GM18505 (cell line): ENCODE measurements at regions not wholly inside any gene's neighbourhood (a gene's known extent, or its start where the extent isn't known, plus 50 kb on each side); places are given as distances from the start of the nearest gene placed in this dataset.
"Not testable (repeated sequence)": the region's sequence is repeated elsewhere in the genome, so short reads cannot be mapped to it uniquely, and the experiment has no call there.

Experiments
- ATAC-seq: cut with Tn5 transposase; IDR thresholded peaks from one replicate; pipeline ENCODE4 v1.9.1; 2021; ENCODE audit not compliant: unreplicated experiment
- POLR2A ChIP-seq: IDR thresholded peaks from 4 replicates; pipeline ENCODE4 v1.6.1; 2011; ENCODE audit warnings: borderline replicate concordance; ENCODE audit not compliant: insufficient read depth, insufficient read length; ENCODE audit errors: extremely low read depth

DNA sequence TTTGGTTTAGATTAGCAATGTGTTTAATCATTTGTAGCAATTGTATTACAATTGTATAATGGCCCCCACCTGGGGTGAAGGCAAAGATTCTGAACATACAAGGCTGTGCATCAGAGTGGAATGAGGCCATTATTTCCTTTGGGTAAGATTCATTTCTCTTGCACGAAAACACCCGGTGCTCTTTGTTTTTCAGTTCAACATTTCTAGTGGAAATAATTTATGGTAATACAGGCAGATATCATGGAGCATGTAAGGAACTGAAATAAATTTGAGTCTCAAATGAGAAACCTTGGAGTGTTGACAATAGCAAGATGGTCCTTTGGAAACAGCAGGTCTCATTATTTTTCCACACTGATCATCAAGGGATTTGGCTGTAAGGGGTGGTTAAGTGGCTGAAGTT lies 475.9 kb downstream of the GABRG2 start:
- no peak for ATAC-seq
- TF ChIP-seq POLR2A: no peak

DNA sequence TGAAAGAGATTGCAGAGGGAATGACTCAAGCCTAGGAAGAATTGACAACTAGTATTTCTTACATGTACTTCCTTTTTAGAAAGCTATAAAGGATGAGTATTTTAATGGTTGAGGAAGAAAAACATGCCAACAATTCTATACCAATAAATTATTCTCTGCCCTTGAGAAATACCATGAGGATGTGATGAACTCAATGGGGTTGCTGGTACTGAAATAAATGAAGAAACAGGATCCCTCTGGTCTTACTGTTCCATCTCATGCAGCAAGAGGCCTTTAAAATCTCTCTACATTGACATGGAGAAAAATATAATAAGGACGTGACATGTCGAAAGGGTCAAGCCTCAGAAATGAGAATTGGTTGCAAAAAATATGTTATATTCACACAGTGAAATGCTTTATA lies 477.3 kb downstream of the GABRG2 start:
- no peak for ATAC-seq
- no peak for TF ChIP-seq POLR2A

DNA sequence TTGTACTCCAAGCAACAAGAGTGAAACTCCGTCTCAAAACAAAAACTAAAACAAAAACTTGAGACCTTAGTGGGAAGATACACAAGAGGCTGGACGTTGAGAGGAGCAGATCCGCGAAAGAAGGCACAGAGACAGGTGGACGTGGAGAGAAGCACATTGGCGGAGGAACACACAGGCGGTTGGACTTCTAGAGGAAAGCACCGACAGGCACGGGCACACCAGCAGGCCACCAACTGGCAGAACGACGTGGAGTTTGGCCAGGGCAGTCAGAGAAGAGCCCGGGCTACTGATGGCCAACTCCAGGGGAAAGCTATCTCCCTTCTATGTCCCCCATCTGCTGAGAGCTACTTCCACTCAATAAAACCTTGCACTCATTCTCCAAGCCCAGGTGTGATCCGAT lies 482.7 kb downstream of the GABRG2 start:
- no peak for TF ChIP-seq POLR2A
- ATAC-seq: no peak

DNA sequence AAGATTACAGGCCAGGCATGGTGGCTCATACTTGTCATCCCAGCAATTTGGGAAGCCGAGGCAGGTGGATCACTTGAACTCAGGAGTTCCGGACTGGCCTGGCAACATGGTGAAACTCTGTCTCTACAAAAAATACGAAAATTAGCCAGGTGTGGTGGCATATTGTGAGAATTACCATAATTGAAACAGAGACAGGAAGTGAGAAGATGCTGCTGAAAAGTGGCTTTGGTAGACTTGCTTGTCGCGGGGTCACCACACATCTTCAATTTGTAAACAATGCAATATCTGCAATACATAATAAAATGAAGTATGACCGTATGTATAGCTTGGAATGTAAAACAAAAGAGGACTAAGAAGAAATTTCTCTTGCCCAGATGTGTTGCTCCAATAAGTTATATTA lies 490.5 kb downstream of the GABRG2 start:
- ATAC-seq: no peak
- no peak for TF ChIP-seq POLR2A

DNA sequence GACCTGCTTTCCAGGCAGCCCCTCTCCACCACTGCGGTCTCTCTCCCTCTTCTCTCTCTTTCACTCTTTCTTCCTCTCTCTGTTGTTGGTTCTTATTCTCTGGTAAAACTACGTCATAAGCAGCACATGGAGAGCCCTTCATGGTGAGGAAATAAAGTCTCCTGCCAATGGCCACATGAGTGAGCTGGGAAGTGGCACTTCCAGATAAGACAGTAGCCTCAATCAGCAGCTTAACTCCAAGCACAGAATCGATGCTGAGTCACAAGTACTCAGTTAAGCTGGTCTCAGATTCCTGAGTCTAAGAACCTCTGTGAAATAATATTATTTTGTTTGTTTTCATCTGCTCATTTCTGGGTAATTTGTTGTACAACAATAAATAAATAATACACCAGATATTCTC lies 500.1 kb downstream of the GABRG2 start:
- no peak for ATAC-seq
- TF ChIP-seq POLR2A: no peak

DNA sequence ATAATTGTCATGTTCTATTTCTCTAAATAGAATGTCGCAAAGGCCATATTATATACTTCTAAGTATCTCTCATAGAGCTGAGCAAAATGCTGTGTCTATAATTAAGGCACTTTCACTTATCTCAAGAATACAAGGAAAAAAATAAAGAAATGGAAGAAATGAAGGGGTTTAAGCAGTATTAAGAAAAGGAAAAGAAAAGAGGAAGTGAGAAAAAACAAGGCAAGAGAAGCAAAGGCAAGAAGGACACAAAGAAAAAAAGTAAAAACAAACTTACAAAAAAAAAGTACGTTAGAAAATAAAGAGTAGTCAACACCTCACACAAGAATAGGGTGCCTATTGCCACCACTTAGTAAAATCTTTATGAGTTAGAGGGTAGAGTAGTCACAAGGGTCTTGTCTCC lies 506.2 kb downstream of the GABRG2 start:
- ATAC-seq: no peak
- no peak for TF ChIP-seq POLR2A

DNA sequence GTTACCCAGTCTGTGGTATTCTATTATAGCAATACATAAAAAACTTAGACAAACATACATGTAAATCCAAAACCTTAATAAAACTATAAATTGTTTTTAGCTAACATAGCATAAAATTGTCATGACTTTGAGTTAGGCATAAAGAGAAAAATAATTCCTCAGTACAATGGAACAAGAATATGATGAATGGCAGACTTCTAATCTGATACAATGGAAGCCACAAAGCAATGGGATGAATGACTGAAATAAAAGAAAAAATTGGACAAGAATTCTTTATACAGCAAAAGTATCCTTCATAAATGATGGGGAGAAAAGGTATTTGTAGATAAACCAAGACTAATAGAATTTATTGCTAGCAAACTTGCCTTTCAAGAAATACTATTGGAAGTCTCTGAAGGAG lies 524.2 kb downstream of the GABRG2 start:
- ATAC-seq: no peak
- TF ChIP-seq POLR2A: no peak

DNA sequence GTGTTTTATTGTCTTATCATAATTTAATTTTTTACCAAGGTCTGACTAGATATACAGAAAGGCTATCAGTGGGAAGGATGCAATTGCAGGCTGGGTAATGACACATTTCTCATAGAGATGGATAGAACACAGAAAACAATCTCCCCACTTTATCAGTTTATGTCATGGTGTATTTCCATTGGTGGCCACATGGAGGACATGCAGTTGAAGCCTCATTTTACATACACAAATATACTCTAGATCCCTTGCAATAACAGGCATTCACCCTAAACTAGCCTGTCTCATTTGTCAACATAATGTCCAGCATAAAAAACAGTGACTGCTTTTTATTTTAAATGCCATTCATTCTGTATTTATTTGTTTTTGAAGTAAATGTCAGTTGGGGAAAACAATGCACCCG lies 526.3 kb downstream of the GABRG2 start:
- TF ChIP-seq POLR2A: no peak
- ATAC-seq: peak; percentile 78

DNA sequence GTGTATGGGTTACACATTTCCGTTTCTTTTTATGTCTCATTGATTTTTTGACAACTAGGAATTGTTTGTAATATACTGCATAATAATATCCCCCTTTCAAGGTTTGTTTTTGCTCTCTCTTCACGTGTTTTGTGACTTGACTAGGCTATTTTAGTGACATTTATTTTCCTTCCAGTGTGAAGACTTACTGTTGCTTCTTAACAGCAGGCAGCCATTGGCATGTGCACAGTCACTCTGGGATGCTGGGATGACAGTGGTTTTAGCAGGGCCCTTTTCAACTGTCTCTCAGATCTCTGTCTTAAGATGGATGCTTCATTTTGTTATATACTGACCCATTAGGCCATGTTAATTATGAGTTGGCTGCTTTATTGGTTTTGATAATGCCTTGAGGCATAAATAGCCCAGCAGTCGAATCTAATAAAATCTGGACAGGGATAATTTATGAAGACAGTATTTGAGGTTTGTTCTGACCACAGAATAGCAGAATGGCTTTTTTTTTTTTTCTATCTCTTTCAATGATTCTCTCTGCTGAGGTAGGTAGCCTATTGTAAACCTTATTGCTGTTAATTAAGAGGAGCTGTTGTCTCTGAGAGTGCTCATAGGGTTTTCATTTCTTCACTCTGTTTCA lies 536.0 kb downstream of the GABRG2 start:
- no peak for TF ChIP-seq POLR2A
- no peak for ATAC-seq

DNA sequence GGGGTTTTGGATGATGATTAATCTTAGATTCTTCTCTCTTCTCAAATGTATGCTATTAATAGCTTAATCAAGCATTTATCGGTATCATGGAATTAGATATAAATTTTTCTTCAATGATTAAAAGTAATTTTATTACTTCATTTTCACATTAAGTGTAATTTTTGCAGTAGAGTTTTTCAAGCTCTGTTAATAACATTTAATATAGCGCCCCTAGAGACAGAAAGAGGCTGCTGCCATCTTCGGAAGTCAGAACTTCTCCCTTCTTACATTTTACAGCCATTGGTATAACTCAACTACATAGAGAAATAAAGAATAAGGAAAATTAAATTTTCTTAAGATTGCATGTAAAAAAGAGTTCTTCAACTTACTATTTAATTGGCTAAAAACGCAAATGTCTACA lies 540.3 kb downstream of the GABRG2 start:
- no peak for ATAC-seq
- TF ChIP-seq POLR2A: no peak

DNA sequence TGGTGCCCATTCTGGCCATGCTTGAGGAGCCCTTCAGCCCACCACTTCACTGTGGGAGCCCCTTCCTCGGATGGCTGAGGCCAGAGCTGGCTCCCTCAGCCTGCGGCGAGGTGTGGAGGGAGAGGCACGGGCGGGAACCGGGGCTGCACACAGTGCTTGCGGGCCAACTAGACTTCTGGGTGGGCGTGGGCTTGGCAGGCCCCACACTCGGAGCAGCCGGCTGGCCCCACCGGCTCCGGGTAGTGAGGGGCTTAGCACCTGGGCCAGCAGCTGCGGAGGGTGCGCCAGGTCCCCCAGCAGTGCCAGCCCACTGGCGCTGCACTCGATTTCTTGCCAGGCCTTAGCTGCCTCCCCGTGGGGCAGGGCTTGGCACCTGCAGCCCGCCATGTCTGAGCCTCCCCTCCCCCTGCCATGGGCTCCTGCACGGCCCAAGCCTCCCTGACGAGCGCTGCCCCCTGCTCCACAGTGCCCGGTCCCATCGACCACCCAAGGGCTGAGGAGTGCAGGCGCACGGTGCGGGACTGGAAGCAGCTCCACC lies 554.2 kb downstream of the GABRG2 start:
- not testable (repeated sequence) for ATAC-seq

DNA sequence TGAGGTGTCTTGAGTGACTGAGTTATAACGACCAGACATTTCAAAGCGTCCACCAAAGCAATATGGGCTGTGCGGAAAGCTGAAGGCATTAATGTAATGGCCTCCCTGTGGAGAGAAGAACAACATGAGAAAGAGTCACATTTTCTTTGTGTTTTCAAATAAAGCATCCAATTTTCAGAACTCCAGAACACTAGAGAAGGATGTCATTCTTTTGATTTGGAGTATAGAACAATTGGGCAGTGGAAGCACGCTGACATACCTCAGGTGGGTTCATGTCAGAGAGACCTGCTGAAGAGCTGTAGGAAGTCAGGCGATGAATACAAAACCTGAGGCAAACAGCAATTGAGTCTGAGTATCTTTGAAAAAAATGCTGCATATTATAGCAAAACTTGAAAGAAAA lies 556.5 kb downstream of the GABRG2 start:
- ATAC-seq: no peak
- no peak for TF ChIP-seq POLR2A

DNA sequence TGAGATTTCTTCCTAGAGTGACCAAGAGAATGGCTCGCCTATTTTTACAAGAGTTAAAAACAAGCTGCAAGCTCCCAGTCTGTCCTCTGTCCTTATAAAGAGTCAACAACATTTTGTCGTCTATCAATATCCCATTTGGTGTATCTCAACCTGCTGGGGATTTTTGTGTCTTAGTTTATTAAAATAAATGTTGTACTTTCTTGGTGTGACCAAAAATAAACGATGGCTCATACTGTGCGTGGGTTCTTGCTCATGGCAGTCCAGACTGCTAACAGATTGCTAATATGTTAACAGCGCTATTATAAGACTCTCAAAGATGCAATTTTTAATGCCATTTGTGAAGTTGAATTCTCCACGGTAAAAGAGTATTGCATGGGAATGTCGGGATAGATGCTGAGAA lies 569.9 kb downstream of the GABRG2 start:
- TF ChIP-seq POLR2A: no peak
- ATAC-seq: no peak

DNA sequence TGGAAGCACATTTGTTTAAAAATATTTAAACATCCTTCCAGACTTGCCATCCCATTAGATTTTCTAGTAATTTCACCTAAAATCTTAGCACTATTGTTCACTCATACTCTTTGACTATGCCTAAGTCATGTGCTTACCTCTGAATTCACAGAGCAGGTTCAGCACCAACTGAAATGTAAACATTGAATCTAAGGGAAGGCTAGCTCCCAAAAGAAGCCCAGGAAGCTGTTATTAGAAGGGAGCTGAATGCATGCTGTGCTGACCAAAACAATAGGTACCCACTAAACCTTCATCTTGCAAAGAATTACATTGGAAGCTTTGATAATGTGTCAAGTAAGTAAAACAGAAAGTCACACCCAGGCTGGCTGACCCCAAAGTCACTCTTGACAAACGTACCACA lies 571.3 kb downstream of the GABRG2 start:
- ATAC-seq: no peak
- no peak for TF ChIP-seq POLR2A
